C4-2B (cell line): ENCODE measurements at regions not wholly inside any gene's neighbourhood (a gene's known extent, or its start where the extent isn't known, plus 50 kb on each side); places are given as distances from the start of the nearest gene placed in this dataset.

Experiments used
- CTCF ChIP-seq: fragments of 450-650 bp; conservative IDR thresholded peaks from 2 replicates; pipeline ENCODE4 v1.5.1; 2017; ENCODE audit warnings: mild to moderate bottlenecking
- ZFX ChIP-seq: fragments of 450-650 bp; IDR thresholded peaks from 2 replicates; pipeline ENCODE4 v1.6.1; 2017

GRCh38 chr10:111677759-111678158 lies 505.8 kb downstream of the GPAM start:
- TF ChIP-seq CTCF (no peak), ZFX (no peak)
